Fibroblast of the aortic adventitia (primary cell): ENCODE measurements at regions not wholly inside any gene's neighbourhood (a gene's known extent, or its start where the extent isn't known, plus 50 kb on each side); places are given as distances from the start of the nearest gene placed in this dataset.

ENCODE experiments used
- DNase-seq: peaks from one replicate; pipeline ENCODE4 v3.0.0-alpha.2; 2010; ENCODE audit warnings: low read depth
- H3K4me3 ChIP-seq: 2 replicates; pipeline ENCODE4 v1.5.1; 2011; ENCODE audit warnings: low read depth, mild to moderate bottlenecking, control low read depth, low read length, moderate library complexity
- CTCF ChIP-seq: IDR thresholded peaks from 2 replicates; pipeline ENCODE4 v1.5.1; 2011; ENCODE audit warnings: mild to moderate bottlenecking, low read length, control low read depth, inconsistent platforms; ENCODE audit not compliant: insufficient read depth

GRCh38 chr10:3248526-3249306 is 76.1 kb upstream of the PITRM1 start:
- TF ChIP-seq CTCF: no peak
- no peak overlapping the region for H3K4me3 ChIP-seq

DNA sequence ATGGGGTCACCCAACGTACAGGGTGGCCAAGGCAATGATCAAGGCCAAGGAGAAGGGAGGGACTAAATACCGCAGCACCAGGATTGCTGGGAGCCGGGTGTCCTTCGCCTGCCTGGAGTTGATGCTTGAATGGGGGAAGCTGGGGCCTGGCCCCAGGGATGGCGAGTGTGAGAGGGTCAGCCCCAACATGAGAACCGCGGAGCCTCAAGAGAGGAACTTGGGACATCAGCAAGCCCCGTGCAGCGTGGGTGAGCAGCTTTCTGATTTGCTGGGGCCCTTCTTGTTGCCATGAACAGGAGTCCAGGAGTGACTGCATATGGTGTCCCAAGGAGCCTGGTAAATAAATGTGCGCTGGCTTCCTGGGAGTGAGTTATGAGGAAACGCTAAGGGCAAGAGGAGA is 72.8 kb upstream of the PITRM1 start:
- no peak for TF ChIP-seq CTCF
- no peak for DNase-seq
- H3K4me3 ChIP-seq: no peak overlapping the region

More at GRCh38 chr10:3248526-3249306, 76.1 kb upstream of the PITRM1 start:
- peak; percentile 96 for DNase-seq

DNA sequence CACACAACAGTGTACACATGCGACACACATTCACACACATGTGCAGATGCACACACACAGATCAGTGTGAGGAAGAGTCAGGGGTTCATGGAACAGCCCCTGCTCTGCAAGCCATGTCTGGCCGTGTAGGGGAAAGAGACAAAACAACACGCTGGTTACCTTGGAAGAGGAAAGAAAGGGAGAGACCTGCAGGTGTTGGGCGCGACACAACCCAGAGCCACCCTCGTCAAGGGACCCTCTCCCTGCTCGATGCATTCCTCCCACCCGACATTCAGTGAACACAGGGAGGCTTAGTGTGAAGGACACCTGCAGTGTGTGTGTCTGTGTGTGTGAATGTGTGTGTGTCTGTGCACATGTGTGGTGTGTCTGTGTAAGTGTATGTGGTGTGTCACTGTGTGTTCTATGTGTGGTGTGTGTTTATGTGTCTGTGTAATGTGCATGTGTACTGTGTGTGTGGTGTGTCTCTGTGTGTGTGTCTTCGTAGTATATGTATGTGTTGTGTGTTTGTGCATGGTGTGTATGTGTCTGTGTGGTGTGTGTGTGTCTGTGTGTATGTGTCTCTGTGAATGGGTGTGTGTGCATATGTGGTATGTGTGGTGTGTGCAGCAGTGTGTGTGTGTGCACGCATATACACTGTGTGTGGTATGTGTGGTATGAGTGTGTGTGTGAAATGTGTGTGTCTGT is 69.5 kb upstream of the PITRM1 start:
- no peak for TF ChIP-seq CTCF
- DNase-seq: no peak
- no peak overlapping the region for H3K4me3 ChIP-seq

DNA sequence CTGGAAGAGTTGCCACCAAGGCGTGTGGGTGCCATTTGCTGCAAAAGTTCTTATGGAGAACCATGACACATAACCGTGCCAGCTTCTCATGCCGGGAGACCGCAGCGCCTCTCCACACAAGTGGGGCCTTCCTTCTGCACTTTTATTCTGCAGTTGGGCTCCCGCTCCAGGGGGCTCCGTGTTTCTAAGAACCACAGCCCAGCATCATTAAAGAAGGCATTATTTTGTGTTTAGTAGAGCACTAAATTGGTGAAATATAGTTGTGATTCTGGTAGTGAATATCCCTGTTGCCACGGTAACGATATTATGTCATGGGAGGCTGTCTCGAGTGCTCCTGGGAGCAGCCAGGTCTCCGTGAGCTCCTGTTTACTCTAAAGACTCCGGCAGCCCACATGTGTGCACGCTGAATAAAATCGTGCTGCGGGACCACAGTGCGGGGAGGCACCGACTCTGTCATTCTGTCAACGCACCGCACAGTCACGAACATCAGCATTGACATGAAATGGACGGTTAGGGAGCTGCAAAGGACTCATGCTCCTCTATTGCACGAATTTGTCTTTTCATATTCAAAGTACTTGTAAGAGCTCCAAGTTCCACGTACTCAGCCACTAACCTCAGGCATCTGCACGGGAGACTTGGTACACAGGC is 68.8 kb upstream of the PITRM1 start:
- DNase-seq: no peak
- no peak for TF ChIP-seq CTCF
- H3K4me3 ChIP-seq: no peak overlapping the region

GRCh38 chr10:3239920-3240894 is 67.6 kb upstream of the PITRM1 start:
- TF ChIP-seq CTCF: no peak
- no peak for DNase-seq
- no peak overlapping the region for H3K4me3 ChIP-seq
